Liver (tissue), 7 donors: ENCODE measurements at regions not wholly inside any gene's neighbourhood (a gene's known extent, or its start where the extent isn't known, plus 50 kb on each side); places are given as distances from the start of the nearest gene placed in this dataset.

Source experiments
- DNase-seq: peaks from one replicate; pipeline ENCODE4 v3.0.0-alpha.2; 2017; ENCODE audit warnings: low spot score
- H3K27ac ChIP-seq, 2 donors: one replicate each; pipeline ENCODE4 v1.7.0; 2013; ENCODE audit warnings: inconsistent platforms in 2 of 2, low read length in 2 of 2, control low read depth in 1 of 2, low read depth in 1 of 2, mild to moderate bottlenecking in 1 of 2
- H3K27me3 ChIP-seq, 4 donors: one replicate each; pipeline versions ENCODE4 v1.6.1 to v1.7.0; 2013; ENCODE audit warnings: low read length in 3 of 4, inconsistent platforms in 1 of 4, mild to moderate bottlenecking in 1 of 4, moderate library complexity in 1 of 4; ENCODE audit not compliant: control insufficient read depth in 4 of 4, insufficient read depth in 4 of 4
- H3K36me3 ChIP-seq, 4 donors: one replicate each; pipeline versions ENCODE4 v1.6.1 to v1.7.0; 2013; ENCODE audit warnings: low read length in 3 of 4, mild to moderate bottlenecking in 3 of 4, low read depth in 1 of 4, moderate library complexity in 1 of 4; ENCODE audit not compliant: control insufficient read depth in 4 of 4, insufficient read depth in 3 of 4
- H3K4me1 ChIP-seq, 4 donors: one replicate each; pipeline versions ENCODE4 v1.6.1 to v1.7.0; 2013; ENCODE audit warnings: low read length in 3 of 4, mild to moderate bottlenecking in 3 of 4, moderate library complexity in 1 of 4; ENCODE audit not compliant: control insufficient read depth in 4 of 4, insufficient read depth in 4 of 4
- H3K4me3 ChIP-seq, 3 donors: one replicate each; pipeline versions ENCODE4 v1.6.1 to v1.7.0; 2013; ENCODE audit warnings: low read length in 3 of 3, control low read depth in 1 of 3, low read depth in 1 of 3, mild to moderate bottlenecking in 1 of 3
- H3K9ac ChIP-seq, 2 donors: one replicate each; pipeline ENCODE4 v1.7.0; 2013; ENCODE audit warnings: low read length in 2 of 2, mild to moderate bottlenecking in 2 of 2, moderate library complexity in 2 of 2, control low read depth in 1 of 2, low read depth in 1 of 2
- H3K9me3 ChIP-seq, 4 donors: one replicate each; pipeline versions ENCODE4 v1.6.1 to v1.7.0; 2013; ENCODE audit warnings: low read length in 3 of 4; ENCODE audit not compliant: control insufficient read depth in 4 of 4
- FOXA1 ChIP-seq: IDR thresholded peaks from 2 replicates; pipeline ENCODE4 v1.6.1; 2016; ENCODE audit warnings: antibody characterized with exemption
- HNF4A ChIP-seq, 2 donors: conservative IDR thresholded peaks; 2 replicates each; pipeline ENCODE4 v1.6.1; 2016; ENCODE audit warnings: antibody characterized with exemption in 2 of 2, mild to moderate bottlenecking in 2 of 2
- JUND ChIP-seq, 2 donors: IDR thresholded peaks; 2 replicates each; pipeline ENCODE4 v1.6.1; 2016; ENCODE audit warnings: antibody characterized with exemption in 2 of 2
- NR2F2 ChIP-seq: IDR thresholded peaks from 2 replicates; pipeline ENCODE4 v1.6.1; 2016; ENCODE audit warnings: antibody characterized with exemption
- RXRA ChIP-seq, 2 donors: IDR thresholded peaks; 2 replicates each; pipeline ENCODE4 v1.6.1; 2017 to 2018; ENCODE audit warnings: antibody characterized with exemption in 2 of 2, mild to moderate bottlenecking in 1 of 2
- WGBS: extraction: QIAGEN DNeasy Blood & Tissue Kit; methylation state at CpG from one replicate; pipeline ENCODE4 v1.1.7; 2013; 5-methylcytosine and 5-hydroxymethylcytosine counted together
- TF ChIP-seq, protein P1 (sequence below): IDR thresholded peaks from 2 replicates; pipeline ENCODE4 v1.6.1; 2016; ENCODE audit warnings: antibody characterized with exemption, mild to moderate bottlenecking
- donor health status: healthy.
- donor health status: healthy.
- donor health status: healthy.
- donor health status: healthy.

DNA sequence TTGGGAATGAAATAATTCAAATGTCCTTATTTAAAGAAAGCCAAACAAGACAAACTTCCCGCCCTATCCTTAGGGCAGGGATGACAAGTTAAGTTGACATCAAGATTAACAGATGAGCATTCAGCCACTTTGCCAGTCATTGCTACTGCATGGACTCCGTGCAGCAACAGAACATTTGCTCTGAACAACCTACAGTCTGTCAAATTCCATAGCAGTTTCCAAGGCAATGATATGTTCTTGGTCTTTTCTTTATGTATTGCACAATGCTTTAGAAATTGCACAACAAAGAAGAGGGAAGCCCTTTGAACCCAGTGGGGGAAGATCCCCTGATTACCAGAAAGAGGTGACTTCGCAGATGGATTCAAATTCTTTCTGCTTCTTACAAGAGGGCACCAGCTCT is 269.8 kb downstream of the BCAT1 start:
- no peaks in the 10 kb centered on the region for H3K9me3 ChIP-seq
- DNase-seq: no peak
- H3K4me3 ChIP-seq: no peak overlapping the region
- no peaks in the 10 kb centered on the region for H3K27me3 ChIP-seq
- TF ChIP-seq RXRA (IDR thresholded peaks at IDR 0.05) (peak; percentile 7 to 36), HNF4A (conservative IDR thresholded peaks at IDR 0.05) (peak; percentile 48 to 65), JUND (IDR thresholded peaks at IDR 0.05) (peak in 1 of 2 donors; percentile 16)
- TF ChIP-seq, protein P1, sequence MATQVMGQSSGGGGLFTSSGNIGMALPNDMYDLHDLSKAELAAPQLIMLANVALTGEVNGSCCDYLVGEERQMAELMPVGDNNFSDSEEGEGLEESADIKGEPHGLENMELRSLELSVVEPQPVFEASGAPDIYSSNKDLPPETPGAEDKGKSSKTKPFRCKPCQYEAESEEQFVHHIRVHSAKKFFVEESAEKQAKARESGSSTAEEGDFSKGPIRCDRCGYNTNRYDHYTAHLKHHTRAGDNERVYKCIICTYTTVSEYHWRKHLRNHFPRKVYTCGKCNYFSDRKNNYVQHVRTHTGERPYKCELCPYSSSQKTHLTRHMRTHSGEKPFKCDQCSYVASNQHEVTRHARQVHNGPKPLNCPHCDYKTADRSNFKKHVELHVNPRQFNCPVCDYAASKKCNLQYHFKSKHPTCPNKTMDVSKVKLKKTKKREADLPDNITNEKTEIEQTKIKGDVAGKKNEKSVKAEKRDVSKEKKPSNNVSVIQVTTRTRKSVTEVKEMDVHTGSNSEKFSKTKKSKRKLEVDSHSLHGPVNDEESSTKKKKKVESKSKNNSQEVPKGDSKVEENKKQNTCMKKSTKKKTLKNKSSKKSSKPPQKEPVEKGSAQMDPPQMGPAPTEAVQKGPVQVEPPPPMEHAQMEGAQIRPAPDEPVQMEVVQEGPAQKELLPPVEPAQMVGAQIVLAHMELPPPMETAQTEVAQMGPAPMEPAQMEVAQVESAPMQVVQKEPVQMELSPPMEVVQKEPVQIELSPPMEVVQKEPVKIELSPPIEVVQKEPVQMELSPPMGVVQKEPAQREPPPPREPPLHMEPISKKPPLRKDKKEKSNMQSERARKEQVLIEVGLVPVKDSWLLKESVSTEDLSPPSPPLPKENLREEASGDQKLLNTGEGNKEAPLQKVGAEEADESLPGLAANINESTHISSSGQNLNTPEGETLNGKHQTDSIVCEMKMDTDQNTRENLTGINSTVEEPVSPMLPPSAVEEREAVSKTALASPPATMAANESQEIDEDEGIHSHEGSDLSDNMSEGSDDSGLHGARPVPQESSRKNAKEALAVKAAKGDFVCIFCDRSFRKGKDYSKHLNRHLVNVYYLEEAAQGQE: no peak
- no peak overlapping the region for H3K9ac ChIP-seq
- H3K36me3 ChIP-seq: no peaks in the 10 kb centered on the region
- H3K27ac ChIP-seq: no peak overlapping the region
- peaks cover 0 to 5% (median 1%) of the 10 kb centered on the region in 4 donors for H3K4me1 ChIP-seq
- WGBS: 52% methylated on average over 3 of the region's 3 CpGs

DNA sequence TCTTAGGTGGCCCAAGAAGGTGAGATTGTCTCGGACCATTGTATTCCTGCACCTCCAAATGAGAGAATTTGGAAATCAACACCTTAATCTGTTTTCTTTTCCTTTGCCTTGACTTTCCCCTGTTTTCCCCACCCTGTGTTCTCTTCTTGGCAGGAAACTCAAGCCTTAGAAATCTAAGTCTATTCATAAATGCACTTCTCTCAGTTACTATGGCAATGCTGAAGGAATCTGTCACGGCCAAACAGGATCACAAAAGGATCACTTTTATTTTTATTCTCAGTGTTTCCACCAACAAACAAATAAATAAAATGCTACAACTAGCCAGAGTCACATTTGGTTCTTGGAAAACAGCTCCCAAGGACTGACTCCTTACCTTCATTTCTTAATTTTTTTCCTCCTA is 270.5 kb downstream of the BCAT1 start:
- Histone ChIP-seq H3K9me3 (no peaks in the 10 kb centered on the region), H3K4me3 (no peak overlapping the region), H3K36me3 (no peaks in the 10 kb centered on the region), H3K9ac (no peak overlapping the region), H3K4me1 (peaks cover 0 to 5% (median 1%) of the 10 kb centered on the region in 4 donors), H3K27ac (no peak overlapping the region), H3K27me3 (no peaks in the 10 kb centered on the region)
- 84% methylated on average over 2 of the region's 2 CpGs for WGBS
- no peak for TF ChIP-seq RXRA (IDR thresholded peaks at IDR 0.05)
- no peak for DNase-seq

DNA sequence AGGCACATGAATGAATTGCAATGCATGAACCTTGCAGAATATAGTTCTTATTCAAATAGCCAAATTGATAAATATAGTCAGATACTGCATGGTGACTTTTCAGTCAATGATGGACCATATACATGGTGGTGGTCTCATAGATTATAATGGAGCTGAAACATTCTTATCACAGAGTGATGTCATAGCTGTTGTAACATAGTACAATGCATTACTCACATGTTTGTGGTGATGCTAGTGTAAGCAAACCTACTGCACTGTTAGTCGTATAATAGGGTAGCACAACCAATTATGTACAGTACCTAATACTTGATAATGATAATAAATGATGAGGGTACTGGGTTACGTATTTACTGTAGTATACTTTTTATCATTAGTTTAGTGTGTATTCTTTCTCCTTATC is 280.3 kb downstream of the BCAT1 start:
- no peaks in the 10 kb centered on the region for H3K36me3 ChIP-seq
- H3K27me3 ChIP-seq: no peaks in the 10 kb centered on the region
- no peak overlapping the region for H3K9ac ChIP-seq
- no peak overlapping the region for H3K4me3 ChIP-seq
- TF ChIP-seq, protein P1: no peak
- no peak for TF ChIP-seq NR2F2
- no peak for TF ChIP-seq FOXA1
- no peaks in the 10 kb centered on the region for H3K4me1 ChIP-seq
- H3K9me3 ChIP-seq: no peaks in the 10 kb centered on the region
- DNase-seq: no peak
- WGBS: 73% methylated on average over 2 of the region's 2 CpGs
- no peak overlapping the region for H3K27ac ChIP-seq
